ENCODE measurements at regions not wholly inside any gene's neighbourhood (a gene's known extent, or its start where the extent isn't known, plus 50 kb on each side); places are given as distances from the start of the nearest gene placed in this dataset.

- POLR2A ChIA-PET = no interaction called here
- no TSS peak for BruUV-seq (replicated peaks)
- no peak for TF ChIP-seq EZH2phosphoT487 (IDR thresholded peaks at IDR 0.05; ENCODE audit: borderline replicate concordance, low read depth, low read length)
- no peak for TF ChIP-seq CTCF (conservative IDR thresholded peaks at IDR 0.05; ENCODE audit: low read length)
- Histone ChIP-seq H3K36me3 (ENCODE audit: insufficient read depth, low read length) (no peaks in the 10 kb centered on the region), H3K9me2 (ENCODE audit: insufficient read depth, low read length) (no peaks in the 10 kb centered on the region), H3K4me1 (ENCODE audit: insufficient read depth, low read length, poor library complexity, severe bottlenecking) (no peaks in the 10 kb centered on the region), H2AFZ (ENCODE audit: low read length) (no peak overlapping the region), H3K9me3 (ENCODE audit: low read length) (no peaks in the 10 kb centered on the region), H4K20me1 (ENCODE audit: insufficient read depth, low read length) (no peaks in the 10 kb centered on the region), H3K4me2 (ENCODE audit: low read length) (no peak overlapping the region), H3K4me3 (ENCODE audit: low read depth, low read length, poor library complexity, severe bottlenecking) (no peak overlapping the region), H3K79me2 (ENCODE audit: insufficient read depth, low read depth, low read length) (no peaks in the 10 kb centered on the region), H3K27ac (ENCODE audit: low read depth, low read length, poor library complexity, severe bottlenecking) (no peak overlapping the region)
- no peak for DNase-seq (ENCODE audit: low spot score)
- CTCF ChIA-PET (ENCODE audit: unreplicated experiment) = no interaction called here
- intact Hi-C loops (cut with micrococcal nuclease; ENCODE audit: unreplicated experiment) = no loop called here
Measured at GRCh38 chr15:62472616-62473299, 307.7 kb upstream of the C2CD4B start.

- H3K79me2 ChIP-seq (ENCODE audit: insufficient read depth, low read depth, low read length) = no peaks in the 10 kb centered on the region
- ChIA-PET CTCF (ENCODE audit: unreplicated experiment) (no interaction called here), POLR2A (no interaction called here)
- H3K27ac ChIP-seq (ENCODE audit: low read depth, low read length, poor library complexity, severe bottlenecking) = no peak overlapping the region
- BruUV-seq (replicated peaks) = no TSS peak
- intact Hi-C loops (cut with micrococcal nuclease; ENCODE audit: unreplicated experiment) = no loop called here
- H3K4me1 ChIP-seq (ENCODE audit: insufficient read depth, low read length, poor library complexity, severe bottlenecking) = no peaks in the 10 kb centered on the region
- DNase-seq (ENCODE audit: low spot score) = no peak
- no peak overlapping the region for H3K4me3 ChIP-seq (ENCODE audit: low read depth, low read length, poor library complexity, severe bottlenecking)
- TF ChIP-seq EZH2phosphoT487 (IDR thresholded peaks at IDR 0.05; ENCODE audit: borderline replicate concordance, low read depth, low read length) (no peak), CTCF (conservative IDR thresholded peaks at IDR 0.05; ENCODE audit: low read length) (no peak)
- H3K9me2 ChIP-seq (ENCODE audit: insufficient read depth, low read length) = no peaks in the 10 kb centered on the region
- no peaks in the 10 kb centered on the region for H3K36me3 ChIP-seq (ENCODE audit: insufficient read depth, low read length)
- no peaks in the 10 kb centered on the region for H3K9me3 ChIP-seq (ENCODE audit: low read length)
- no peak overlapping the region for H3K4me2 ChIP-seq (ENCODE audit: low read length)
- no peak overlapping the region for H2AFZ ChIP-seq (ENCODE audit: low read length)
- H4K20me1 ChIP-seq (ENCODE audit: insufficient read depth, low read length) = no peaks in the 10 kb centered on the region
Measured at GRCh38 chr15:62474021-62474770, 309.1 kb upstream of the C2CD4B start.

DNA sequence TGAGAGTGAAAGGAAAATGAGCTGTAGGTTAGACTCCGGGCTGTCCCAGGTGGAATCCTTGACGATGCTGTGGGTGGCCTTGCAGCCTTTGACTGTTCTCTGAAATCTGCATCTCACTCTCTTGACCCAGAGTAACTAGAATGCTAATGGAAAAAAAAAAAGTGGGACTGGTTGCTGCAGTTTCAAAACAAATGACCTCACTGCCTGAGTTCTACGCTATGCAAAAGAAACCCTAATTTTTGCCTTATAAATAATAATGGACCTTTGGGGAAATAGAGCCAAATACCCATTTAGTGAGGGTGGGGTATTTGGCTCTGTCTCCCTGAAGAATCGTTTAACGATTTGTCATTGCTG, 309.7 kb upstream of the C2CD4B start:
- no peak overlapping the region for H3K4me3 ChIP-seq (ENCODE audit: low read depth, low read length, poor library complexity, severe bottlenecking)
- DNase-seq (ENCODE audit: low spot score) = no peak
- H3K9me3 ChIP-seq (ENCODE audit: low read length) = no peaks in the 10 kb centered on the region
- H3K79me2 ChIP-seq (ENCODE audit: insufficient read depth, low read depth, low read length) = no peaks in the 10 kb centered on the region
- no peaks in the 10 kb centered on the region for H4K20me1 ChIP-seq (ENCODE audit: insufficient read depth, low read length)
- intact Hi-C loops (cut with micrococcal nuclease; ENCODE audit: unreplicated experiment) = no loop called here
- no peaks in the 10 kb centered on the region for H3K36me3 ChIP-seq (ENCODE audit: insufficient read depth, low read length)
- no peak overlapping the region for H3K27ac ChIP-seq (ENCODE audit: low read depth, low read length, poor library complexity, severe bottlenecking)
- ChIA-PET POLR2A (interaction anchor here (0.7 to 1.0 kb wide), 2 partner anchors 12 to 84 kb away, joined by 3 to 4 read pairs; partner anchors contain the start of gene TLN2), CTCF (ENCODE audit: unreplicated experiment) (no interaction called here)
- no peak overlapping the region for H2AFZ ChIP-seq (ENCODE audit: low read length)
- H3K4me2 ChIP-seq (ENCODE audit: low read length) = no peak overlapping the region
- no peaks in the 10 kb centered on the region for H3K9me2 ChIP-seq (ENCODE audit: insufficient read depth, low read length)
- no TSS peak for BruUV-seq (replicated peaks)
- TF ChIP-seq EZH2phosphoT487 (IDR thresholded peaks at IDR 0.05; ENCODE audit: borderline replicate concordance, low read depth, low read length) = no peak
- no peak for TF ChIP-seq CTCF (conservative IDR thresholded peaks at IDR 0.05; ENCODE audit: low read length)
- no peaks in the 10 kb centered on the region for H3K4me1 ChIP-seq (ENCODE audit: insufficient read depth, low read length, poor library complexity, severe bottlenecking)
